GM21360 (cell line): ENCODE measurements at regions not wholly inside any gene's neighbourhood (a gene's known extent, or its start where the extent isn't known, plus 50 kb on each side); places are given as distances from the start of the nearest gene placed in this dataset.
A peak's percentile ranks its signal among the peaks of the same experiment; 100 is the strongest.

Experiments
- ATAC-seq: cut with Tn5 transposase; IDR thresholded peaks from one replicate; pipeline ENCODE4 v1.9.1; 2021; ENCODE audit warnings: mild to moderate bottlenecking, moderate library complexity; ENCODE audit not compliant: unreplicated experiment

- no peak for ATAC-seq
Observed at GRCh38 chrX:51437521-51437920, 58.9 kb downstream of the NUDT11 start.

- no peak for ATAC-seq
Observed at GRCh38 chrX:51435101-51435500, 61.3 kb downstream of the NUDT11 start.

- ATAC-seq, result no peak
Observed at GRCh38 chrX:51421972-51422597, 74.3 kb downstream of the NUDT11 start.

GRCh38 chrX:51420610-51421009 is 75.8 kb downstream of the NUDT11 start:
- no peak for ATAC-seq

GRCh38 chrX:51408462-51408861 is 75.8 kb downstream of the NUDT10 start:
- no peak for ATAC-seq

- no peak for ATAC-seq
Observed at GRCh38 chrX:51407520-51408409, 75.1 kb downstream of the NUDT10 start.

- ATAC-seq, result no peak
Observed at GRCh38 chrX:51406688-51407519, 74.3 kb downstream of the NUDT10 start.

- ATAC-seq, result no peak
Observed at GRCh38 chrX:51404445-51404844, 71.8 kb downstream of the NUDT10 start.

GRCh38 chrX:51395810-51396728 is 63.4 kb downstream of the NUDT10 start:
- ATAC-seq, result peak; percentile 58

GRCh38 chrX:51395480-51395809 is 62.8 kb downstream of the NUDT10 start:
- no peak for ATAC-seq
